ENCODE measurements at regions not wholly inside any gene's neighbourhood (a gene's known extent, or its start where the extent isn't known, plus 50 kb on each side); places are given as distances from the start of the nearest gene placed in this dataset.

GRCh38 chr1:224521904-224522734 is 87.5 kb upstream of the WDR26 start:
- TF ChIP-seq EZH2phosphoT487 (IDR thresholded peaks at IDR 0.05; ENCODE audit: borderline replicate concordance, low read depth, low read length) (no peak), CTCF (conservative IDR thresholded peaks at IDR 0.05; ENCODE audit: low read length) (no peak)
- no peak overlapping the region for H2AFZ ChIP-seq (ENCODE audit: low read length)

GRCh38 chr1:224523676-224524075 is 89.1 kb upstream of the WDR26 start:
- no TSS peak for BruUV-seq (replicated peaks)
- Histone ChIP-seq H3K27ac (ENCODE audit: low read depth, low read length, poor library complexity, severe bottlenecking) (no peak overlapping the region), H3K36me3 (ENCODE audit: insufficient read depth, low read length) (no peaks in the 10 kb centered on the region), H3K4me1 (ENCODE audit: insufficient read depth, low read length, poor library complexity, severe bottlenecking) (no peaks in the 10 kb centered on the region), H3K4me3 (ENCODE audit: low read depth, low read length, poor library complexity, severe bottlenecking) (no peak overlapping the region), H2AFZ (ENCODE audit: low read length) (no peak overlapping the region), H3K4me2 (ENCODE audit: low read length) (no peak overlapping the region), H3K9me2 (ENCODE audit: insufficient read depth, low read length) (no peaks in the 10 kb centered on the region), H3K79me2 (ENCODE audit: insufficient read depth, low read depth, low read length) (no peaks in the 10 kb centered on the region), H3K9me3 (ENCODE audit: low read length) (no peaks in the 10 kb centered on the region), H4K20me1 (ENCODE audit: insufficient read depth, low read length) (no peaks in the 10 kb centered on the region)
- CTCF ChIA-PET (ENCODE audit: unreplicated experiment): no interaction called here
- DNase-seq (ENCODE audit: low spot score): no peak
- intact Hi-C loops (cut with micrococcal nuclease; ENCODE audit: unreplicated experiment): no loop called here
- TF ChIP-seq EZH2phosphoT487 (IDR thresholded peaks at IDR 0.05; ENCODE audit: borderline replicate concordance, low read depth, low read length): no peak
- TF ChIP-seq CTCF (conservative IDR thresholded peaks at IDR 0.05; ENCODE audit: low read length): no peak
- POLR2A ChIA-PET: interaction anchor here (0.6 kb wide), 1 partner anchor 693 kb away, joined by 3 read pairs; no protein-coding TSS in a partner anchor

More at GRCh38 chr1:224521904-224522734, 87.5 kb upstream of the WDR26 start:
- no peak overlapping the region for H3K4me2 ChIP-seq (ENCODE audit: low read length)
- H3K9me2 ChIP-seq (ENCODE audit: insufficient read depth, low read length): no peaks in the 10 kb centered on the region
- intact Hi-C loops (cut with micrococcal nuclease; ENCODE audit: unreplicated experiment): no loop called here
- ChIA-PET CTCF (ENCODE audit: unreplicated experiment) (no interaction called here), POLR2A (interaction anchor here (0.5 to 0.6 kb wide), 2 partner anchors 343 to 1088 kb away, joined by 3 to 4 read pairs; no protein-coding TSS in a partner anchor)
- H3K79me2 ChIP-seq (ENCODE audit: insufficient read depth, low read depth, low read length): no peaks in the 10 kb centered on the region
- BruUV-seq (replicated peaks): no TSS peak
- H3K27ac ChIP-seq (ENCODE audit: low read depth, low read length, poor library complexity, severe bottlenecking): no peak overlapping the region
- no peaks in the 10 kb centered on the region for H4K20me1 ChIP-seq (ENCODE audit: insufficient read depth, low read length)
- no peaks in the 10 kb centered on the region for H3K36me3 ChIP-seq (ENCODE audit: insufficient read depth, low read length)
- DNase-seq (ENCODE audit: low spot score): no peak
- H3K4me3 ChIP-seq (ENCODE audit: low read depth, low read length, poor library complexity, severe bottlenecking): no peak overlapping the region
- H3K9me3 ChIP-seq (ENCODE audit: low read length): no peaks in the 10 kb centered on the region
- no peaks in the 10 kb centered on the region for H3K4me1 ChIP-seq (ENCODE audit: insufficient read depth, low read length, poor library complexity, severe bottlenecking)

- no TSS peak for BruUV-seq (replicated peaks)
- intact Hi-C loops (cut with micrococcal nuclease; ENCODE audit: unreplicated experiment): no loop called here
- no peaks in the 10 kb centered on the region for H3K9me3 ChIP-seq (ENCODE audit: low read length)
- H3K4me3 ChIP-seq (ENCODE audit: low read depth, low read length, poor library complexity, severe bottlenecking): no peak overlapping the region
- no peak overlapping the region for H2AFZ ChIP-seq (ENCODE audit: low read length)
- no peak overlapping the region for H3K4me2 ChIP-seq (ENCODE audit: low read length)
- H4K20me1 ChIP-seq (ENCODE audit: insufficient read depth, low read length): no peaks in the 10 kb centered on the region
- ChIA-PET CTCF (ENCODE audit: unreplicated experiment) (no interaction called here), POLR2A (no interaction called here)
- H3K4me1 ChIP-seq (ENCODE audit: insufficient read depth, low read length, poor library complexity, severe bottlenecking): no peaks in the 10 kb centered on the region
- no peaks in the 10 kb centered on the region for H3K9me2 ChIP-seq (ENCODE audit: insufficient read depth, low read length)
- H3K79me2 ChIP-seq (ENCODE audit: insufficient read depth, low read depth, low read length): no peaks in the 10 kb centered on the region
- no peaks in the 10 kb centered on the region for H3K36me3 ChIP-seq (ENCODE audit: insufficient read depth, low read length)
- TF ChIP-seq EZH2phosphoT487 (IDR thresholded peaks at IDR 0.05; ENCODE audit: borderline replicate concordance, low read depth, low read length): no peak
- TF ChIP-seq CTCF (conservative IDR thresholded peaks at IDR 0.05; ENCODE audit: low read length): no peak
- no peak overlapping the region for H3K27ac ChIP-seq (ENCODE audit: low read depth, low read length, poor library complexity, severe bottlenecking)
- DNase-seq (ENCODE audit: low spot score): no peak
Observed at GRCh38 chr1:224524679-224525078, 90.1 kb upstream of the WDR26 start.
